HG03432 (cell line): ENCODE measurements at regions not wholly inside any gene's neighbourhood (a gene's known extent, or its start where the extent isn't known, plus 50 kb on each side); places are given as distances from the start of the nearest gene placed in this dataset.
"Not testable (repeated sequence)": the region's sequence is repeated elsewhere in the genome, so short reads cannot be mapped to it uniquely, and the experiment has no call there.

Experiments
- ATAC-seq: cut with Tn5 transposase; IDR thresholded peaks from one replicate; pipeline ENCODE4 v1.9.1; 2021; ENCODE audit warnings: mild to moderate bottlenecking, moderate library complexity; ENCODE audit not compliant: unreplicated experiment

DNA sequence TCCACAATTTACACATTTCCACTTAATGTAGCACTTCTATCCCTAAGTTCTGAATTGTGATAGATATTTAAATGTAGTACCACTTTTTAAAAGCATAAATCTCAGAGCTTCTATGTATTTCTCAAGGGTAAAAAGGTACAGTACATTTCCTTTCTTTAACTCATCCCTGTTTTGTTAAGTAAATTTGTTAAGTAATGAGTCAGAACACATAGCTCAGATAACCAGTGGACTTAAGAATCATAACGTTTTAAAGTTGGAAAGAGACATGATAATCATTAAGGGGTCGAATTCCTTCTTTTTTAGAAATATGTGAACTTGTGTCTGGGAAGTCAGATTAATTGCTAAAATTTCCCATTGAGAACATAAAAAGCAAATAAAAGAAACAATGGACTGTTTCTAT lies 810.2 kb upstream of the NUDT12 start:
- ATAC-seq: no peak

DNA sequence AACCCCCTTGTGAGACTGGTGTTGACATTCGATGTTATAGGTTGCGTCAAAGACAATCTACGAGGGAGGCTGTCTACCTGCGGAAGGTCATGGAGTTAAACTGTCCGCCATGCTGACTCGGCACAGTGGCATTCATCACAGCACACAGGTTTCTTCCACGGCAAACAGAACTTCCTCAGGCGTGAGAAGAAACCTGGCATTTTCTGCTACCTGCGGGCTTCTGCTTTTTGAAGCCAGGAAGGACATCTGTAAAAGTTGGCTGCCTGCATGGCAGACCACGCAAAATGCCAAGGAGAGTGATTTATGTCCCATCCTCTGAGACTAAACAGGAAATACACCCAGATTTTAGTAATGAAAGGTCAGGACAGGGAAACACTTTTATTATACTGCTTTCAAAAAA lies 809.8 kb upstream of the NUDT12 start:
- ATAC-seq: peak; percentile 41

DNA sequence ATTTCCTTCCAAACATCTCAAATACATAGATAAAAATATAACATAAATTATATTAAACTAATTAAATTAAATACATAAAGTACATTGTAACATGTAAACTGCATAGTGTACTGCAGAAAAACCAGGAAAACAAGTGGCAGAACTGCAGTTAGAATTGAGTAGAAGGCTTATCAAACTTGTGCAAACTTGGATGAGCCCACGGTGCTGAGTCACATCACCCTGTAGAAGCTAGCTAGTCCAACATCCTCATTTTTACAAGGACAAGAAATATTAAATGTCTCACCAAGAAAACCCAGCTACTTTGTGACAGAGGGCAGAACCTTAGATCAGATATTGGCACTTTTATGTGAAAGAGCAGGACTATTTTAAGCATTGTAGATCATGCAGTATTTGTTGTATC lies 807.9 kb upstream of the NUDT12 start:
- no peak for ATAC-seq

DNA sequence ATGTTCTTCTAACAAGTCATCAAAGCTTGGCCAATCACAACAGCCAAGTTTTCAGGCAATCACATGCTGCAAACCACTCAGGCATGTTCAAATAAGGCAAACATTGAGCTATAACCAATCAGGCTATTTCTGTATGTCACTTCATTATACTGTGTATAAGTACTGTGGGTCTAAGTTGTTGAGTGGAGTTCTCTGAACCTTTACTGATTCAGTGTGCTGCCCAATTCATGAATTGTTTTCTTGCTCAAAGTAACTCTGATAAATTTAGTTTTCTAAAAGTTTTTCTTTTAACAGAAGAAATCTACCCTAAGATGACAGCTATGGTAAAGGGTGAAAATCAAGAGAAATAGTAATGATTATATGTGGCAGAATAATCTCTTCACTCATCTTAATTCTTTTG lies 805.4 kb upstream of the NUDT12 start:
- ATAC-seq: no peak

DNA sequence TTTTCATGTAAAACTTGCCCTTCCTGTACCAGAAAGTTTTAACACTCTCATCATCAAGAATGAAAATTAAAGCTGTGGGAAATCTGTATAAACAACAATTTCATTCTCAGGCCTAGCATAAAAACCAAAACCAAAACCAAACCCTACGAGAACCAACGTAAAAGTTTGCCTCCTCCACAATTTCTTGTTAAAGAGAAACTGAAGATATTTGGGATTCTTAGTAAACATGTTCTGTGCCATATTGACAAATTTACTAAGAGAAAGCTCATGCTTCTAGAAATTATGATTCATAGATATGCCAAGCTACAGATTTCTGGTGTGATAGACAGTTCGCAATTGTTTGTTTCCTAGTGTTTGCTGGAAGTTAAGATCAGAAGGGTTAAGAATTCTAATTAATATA lies 801.0 kb upstream of the NUDT12 start:
- peak; percentile 54 for ATAC-seq

DNA sequence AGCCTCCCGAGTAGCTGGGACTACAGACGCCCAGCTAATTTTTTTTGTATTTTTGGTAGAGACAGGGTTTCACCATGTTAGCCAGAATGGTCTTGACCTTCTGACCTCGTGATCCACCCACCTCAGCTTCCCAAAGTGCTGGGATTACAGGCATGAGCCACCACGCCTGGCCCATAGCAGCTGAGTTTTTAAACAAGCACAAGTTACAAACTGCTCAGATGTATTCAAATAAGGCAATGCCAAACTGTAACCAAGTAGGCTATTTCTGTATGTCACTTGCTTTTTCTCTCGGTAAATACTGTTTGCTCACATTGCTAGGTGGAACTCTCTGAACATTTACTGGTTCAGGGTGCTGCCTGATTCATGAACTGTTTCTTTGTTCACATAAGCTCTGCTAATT lies 799.3 kb upstream of the NUDT12 start:
- no peak for ATAC-seq

DNA sequence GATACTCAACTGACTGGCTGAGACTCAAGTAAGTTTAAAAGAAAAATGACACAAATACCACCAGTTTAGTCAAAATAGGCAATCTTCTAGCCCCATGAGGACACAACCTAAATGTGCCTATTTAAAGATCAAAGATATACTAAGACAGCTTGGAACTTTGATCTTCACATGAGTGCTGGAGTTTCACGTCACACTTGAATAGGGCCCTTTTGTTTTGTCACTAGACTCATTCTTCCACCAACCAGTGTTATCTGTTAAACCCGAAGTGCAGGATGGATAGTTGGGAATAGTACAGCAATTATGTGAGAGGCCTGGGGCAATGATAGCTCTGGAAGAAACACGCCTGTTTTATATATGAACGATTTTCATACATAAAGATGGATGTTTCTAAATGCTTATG lies 792.8 kb upstream of the NUDT12 start:
- ATAC-seq: no peak

DNA sequence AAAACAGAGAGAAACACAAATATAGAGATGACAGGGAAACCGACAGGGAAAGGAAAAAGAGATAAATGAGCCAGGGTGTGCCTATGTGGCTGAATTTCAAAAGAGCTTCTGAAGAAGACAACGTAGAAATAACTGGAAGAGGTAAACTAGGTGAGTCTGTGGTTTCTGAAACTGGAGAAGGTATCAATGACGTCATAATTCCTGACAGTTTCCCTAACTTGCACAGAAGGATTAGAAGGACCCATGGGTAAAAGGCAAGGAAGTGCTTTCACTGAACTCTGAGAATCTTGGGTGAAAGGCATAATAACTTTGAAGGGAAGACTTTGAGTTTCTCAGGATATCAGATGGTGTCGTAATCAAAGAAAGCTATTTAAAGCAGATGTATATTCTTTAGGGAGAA lies 790.8 kb upstream of the NUDT12 start:
- ATAC-seq: no peak

DNA sequence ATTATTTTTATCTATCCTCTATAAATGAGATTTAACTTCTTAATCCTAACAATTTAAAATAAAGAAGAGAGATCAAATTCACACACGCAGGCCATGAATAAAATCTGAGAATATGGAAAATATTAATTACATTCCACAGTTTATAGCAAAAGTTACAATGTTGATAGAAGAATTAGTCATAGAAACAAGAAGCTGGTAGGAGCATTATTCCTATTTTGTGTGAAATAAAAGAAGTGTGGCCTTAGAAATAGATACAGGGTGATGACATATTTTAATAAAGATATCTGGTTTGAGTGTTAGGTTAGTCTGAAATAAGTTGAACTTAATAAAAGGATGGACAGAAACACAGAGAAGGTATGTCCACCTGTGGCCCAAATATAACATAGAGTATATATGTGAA lies 790.4 kb upstream of the NUDT12 start:
- ATAC-seq: no peak

DNA sequence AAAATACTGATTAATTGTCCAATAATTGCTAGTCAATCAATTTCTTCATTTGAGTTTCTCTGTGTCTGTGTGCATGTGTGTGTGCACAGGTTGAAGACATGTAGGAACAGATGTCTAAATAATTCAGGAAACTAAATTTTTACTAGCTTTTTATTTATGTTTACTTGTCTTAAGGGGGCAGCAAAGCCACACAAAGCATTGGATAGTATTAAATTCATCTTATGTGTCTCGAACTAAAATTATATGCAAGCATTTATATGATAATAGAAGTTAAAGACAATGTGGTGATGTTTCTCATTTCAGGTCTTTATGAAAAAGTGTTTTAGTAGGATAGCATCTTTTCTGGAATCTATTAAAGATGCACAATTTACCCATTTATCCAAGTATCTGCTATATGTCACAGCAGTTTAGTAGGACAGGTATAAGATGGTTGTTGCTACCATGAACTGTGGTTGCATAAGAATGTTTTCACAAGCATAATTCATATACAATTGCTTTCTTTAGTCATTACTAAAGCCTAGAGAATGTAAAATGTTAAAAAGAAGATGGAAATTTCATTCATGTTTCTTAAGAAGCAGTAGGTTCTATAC lies 784.6 kb upstream of the NUDT12 start:
- no peak for ATAC-seq

DNA sequence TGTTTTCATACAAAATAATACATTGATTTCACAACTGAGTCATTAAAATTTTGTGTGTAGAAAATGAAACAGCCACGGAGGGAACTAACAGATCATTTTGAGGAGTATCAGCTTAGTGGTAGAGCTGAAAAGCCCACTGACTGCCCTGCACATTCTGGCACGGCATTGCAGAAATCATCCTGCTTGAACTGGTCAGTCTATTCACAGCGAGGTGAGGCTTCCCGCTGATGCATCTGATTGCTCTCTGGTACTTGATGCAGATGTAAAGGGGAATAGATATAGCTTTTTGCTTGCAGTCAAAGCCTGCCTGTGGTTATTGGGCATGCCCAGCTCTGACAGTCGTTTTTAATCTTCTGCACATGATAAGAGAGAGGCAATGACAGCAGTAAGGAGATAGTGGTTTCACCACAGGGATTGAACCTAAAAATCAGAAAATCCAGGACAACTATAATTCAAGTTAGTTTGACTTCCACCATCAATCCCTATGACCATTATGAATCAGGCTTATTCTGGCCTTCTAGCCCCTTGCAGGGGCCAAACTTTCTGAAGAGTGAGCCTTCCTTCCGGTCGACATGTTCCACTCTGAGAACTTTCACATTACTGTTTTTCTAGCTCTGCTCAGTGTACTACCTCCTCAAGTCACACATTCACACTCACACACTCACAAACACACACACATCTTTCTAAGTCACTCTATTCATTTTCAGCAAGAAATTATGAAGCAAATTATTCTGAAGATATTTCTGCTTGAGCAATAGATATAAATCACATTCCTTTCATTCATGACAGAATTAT lies 782.8 kb upstream of the NUDT12 start:
- no peak for ATAC-seq

DNA sequence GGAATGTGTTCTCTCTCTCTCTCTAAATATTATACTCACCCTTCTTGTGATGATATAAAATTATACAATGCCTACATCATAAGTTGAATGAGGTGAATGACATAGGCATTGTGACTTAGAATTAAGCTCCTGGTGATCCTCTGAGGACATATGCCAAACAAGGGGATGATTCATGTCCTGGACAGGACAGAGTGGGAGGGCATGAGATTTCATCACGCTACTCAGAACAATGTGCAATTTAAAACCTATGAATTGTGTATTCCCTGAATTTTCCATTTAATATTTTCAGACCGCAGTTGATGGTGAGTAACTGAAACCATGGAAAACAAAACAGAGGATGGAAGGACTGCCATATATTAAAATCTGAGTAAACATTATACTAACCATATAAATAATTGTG lies 782.2 kb upstream of the NUDT12 start:
- no peak for ATAC-seq

DNA sequence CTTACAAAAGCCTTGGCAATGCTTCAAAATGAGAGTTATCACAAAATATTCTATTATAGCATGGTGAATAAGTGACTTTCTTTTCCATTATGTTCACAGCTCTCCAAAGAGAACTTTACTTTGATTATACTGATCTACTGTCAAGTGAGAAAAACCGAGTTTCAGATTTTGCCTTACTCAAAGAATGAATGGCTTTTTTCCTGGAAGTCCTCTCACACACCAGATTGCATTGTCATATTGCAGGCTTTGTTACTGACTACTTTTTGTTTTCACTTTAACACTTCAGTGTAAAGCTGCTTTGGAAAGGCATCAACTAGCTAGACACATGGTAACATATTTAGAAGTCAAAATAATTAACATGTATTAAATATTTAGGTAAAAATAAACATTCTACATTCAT lies 765.2 kb upstream of the NUDT12 start:
- ATAC-seq: no peak

DNA sequence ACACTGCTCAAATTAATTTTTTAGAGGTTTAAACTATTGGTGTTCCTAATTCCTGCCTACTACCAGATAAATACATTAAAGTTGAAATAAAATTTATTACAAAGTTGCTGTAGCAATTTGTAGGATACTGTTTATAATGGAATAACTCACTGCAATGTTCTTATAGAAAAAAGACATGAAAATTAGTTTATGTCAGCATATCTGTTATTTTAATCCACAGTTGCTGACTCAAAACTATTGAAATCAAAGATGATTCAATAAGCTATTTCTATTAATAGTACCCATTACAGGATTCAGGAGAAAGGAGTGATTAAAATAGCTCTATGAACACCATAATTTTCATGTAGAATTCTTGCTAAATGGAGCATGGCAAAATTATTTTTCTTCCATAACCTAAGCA lies 764.4 kb upstream of the NUDT12 start:
- ATAC-seq: no peak

DNA sequence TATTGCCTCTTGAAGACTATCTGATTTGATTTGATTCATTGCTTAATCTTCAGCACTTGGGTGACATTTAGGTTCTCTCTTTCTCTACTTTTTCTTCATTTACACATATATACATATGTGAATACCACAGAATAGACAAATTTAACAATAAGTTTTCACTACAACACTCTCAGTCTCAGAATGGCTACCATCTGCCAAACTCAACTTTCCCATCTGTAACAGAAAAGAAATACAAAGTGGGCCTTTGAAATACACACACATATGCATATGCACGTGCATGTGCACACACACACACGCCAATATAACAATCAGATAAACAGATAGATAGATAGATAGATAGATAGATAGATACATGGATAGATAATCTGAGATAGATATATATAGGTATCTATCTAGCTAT lies 762.8 kb upstream of the NUDT12 start:
- no peak for ATAC-seq

DNA sequence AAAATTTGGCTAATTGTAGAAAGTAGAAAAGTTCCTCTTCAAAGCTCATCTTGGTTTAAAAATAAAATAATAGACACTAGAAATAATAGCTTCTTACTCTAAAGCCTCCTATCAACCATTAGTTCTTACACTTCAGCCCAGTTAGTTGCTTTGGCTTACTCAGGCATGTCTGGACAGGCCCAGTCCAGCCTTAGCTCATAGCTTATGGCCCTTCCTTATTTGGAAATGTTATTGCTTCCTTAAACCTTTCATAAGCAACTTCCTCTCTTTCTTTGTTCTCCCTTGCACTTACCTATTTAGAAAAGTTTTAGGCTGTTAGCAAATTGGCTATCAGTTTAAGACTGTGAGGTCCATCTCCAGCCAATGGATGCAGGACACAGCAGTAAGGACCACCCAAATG lies 754.1 kb upstream of the NUDT12 start:
- not testable (repeated sequence) for ATAC-seq

DNA sequence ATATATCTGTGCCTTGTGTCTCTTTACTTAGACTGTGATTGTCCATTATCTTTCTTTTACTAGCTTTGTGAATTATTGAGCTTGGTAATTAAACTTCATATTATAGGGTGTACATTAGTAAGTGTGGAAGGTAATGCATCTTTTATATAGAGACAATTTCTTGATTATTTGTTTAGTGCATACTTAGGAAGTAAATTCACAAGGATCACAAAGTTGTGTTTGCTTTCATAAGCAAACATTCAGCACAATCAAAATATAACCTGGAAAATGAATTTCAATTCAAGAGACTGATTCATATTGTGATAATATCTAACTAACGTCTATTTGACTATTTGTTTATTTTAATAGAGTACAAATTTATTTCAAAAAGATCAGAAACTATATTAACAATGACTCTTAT lies 749.9 kb upstream of the NUDT12 start:
- ATAC-seq: no peak

DNA sequence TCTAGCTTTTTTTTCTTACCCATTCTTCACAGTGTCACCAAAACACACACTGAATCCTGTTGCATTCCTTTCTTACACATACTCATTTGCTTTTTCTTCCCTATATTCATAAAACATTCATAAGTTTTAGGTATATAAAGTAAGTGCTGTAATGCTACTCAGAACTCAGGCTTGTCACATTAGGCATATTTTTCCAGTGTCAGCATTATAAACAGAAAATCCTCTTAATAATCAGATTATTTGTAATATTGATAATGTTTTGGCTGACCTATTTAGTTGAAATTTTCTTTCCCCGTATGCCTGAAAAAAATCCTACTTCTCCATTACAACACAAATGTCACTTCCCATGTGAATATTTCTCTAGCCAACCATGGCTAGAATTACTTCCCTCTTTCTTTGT lies 743.0 kb upstream of the NUDT12 start:
- no peak for ATAC-seq

DNA sequence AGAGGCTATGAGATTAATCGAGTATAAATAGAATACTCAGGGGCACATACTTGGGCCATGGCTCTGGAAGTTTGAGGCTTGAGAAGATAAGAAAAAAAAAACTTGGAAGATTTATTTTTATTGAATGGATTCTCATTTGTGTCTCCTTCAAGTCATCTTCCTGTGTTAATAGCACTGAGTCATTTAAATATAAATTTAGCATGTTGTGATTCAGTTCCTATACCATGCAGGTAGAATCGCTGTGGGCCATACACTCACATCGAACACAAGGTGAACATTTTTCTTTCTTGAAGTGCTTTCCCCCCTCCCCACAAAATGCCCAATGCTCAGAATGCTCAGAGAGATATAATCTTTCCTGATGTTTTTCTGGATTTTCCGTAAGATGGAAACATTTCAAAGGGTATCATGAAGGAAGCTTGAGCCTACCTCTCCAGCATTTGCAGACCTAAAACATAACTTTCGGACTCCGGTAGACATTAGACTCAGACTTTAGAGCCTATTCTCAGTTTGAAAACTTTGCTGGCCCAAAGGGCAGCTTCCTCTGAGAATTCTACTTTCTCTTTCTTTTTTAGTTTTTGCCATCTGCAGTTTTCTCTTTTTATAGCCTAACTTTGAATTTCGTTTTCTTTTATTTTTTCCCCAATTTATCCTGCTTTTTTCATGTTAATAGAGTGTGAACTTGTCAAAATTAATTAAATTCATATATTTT lies 737.6 kb upstream of the NUDT12 start:
- peak; percentile 38 for ATAC-seq

DNA sequence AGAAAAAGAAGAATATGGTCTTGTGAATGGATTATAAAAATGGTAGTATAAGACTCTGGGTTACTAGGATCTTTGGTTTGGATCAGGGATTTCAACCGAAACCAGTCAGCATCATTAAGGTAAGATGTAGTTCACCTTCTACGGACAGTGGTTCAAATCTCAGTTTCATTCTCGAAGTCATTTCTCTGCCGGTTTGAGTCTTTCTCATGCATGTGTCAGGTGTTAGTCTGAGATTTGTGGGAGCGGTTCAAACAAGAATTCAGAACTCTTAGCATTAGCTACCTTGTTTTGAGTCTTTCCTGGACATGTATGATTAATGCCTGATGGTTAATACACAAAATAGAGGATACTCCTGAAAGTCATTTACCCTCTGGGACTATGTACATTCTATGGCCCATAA lies 735.9 kb upstream of the NUDT12 start:
- ATAC-seq: no peak

DNA sequence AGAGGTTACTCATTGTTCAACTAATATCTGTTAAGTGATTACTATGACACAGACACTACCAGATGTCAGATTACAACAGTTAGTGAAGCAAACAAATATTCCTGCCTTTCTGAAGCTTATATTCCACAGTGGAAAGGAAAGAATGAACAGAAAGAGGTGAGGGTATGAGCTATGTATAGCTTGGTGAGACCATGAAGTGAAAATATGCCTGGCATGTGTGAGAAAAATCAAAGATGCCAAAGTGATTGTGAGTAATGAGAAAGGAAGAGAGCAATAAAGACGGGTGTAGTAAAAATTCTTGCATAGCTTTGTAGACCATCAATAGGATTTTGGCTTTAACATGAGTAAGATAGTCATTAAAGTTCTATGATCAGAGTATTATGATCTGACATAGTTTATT lies 734.5 kb upstream of the NUDT12 start:
- no peak for ATAC-seq

DNA sequence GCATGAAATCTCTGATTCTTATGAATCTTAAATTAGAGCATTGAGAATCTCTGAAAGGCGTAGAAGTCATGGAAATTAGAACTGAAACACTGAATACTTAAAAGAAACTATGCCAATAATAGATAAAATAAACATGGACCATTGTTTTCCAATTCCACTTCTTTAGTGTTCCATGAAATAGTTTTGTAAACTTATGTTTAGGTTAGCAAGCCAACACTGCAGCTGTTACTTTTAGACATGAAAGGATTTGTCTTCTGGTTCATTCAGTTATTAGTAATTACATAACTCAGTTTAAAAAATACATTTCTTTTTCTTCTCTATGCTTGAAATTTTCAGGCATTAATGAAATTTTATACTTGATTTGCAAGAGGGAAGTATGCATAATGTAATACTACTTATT lies 733.4 kb upstream of the NUDT12 start:
- no peak for ATAC-seq
